GM19025 (cell line): ENCODE measurements at regions not wholly inside any gene's neighbourhood (a gene's known extent, or its start where the extent isn't known, plus 50 kb on each side); places are given as distances from the start of the nearest gene placed in this dataset.

ENCODE experiments used
- ATAC-seq: cut with Tn5 transposase; IDR thresholded peaks from one replicate; pipeline ENCODE4 v1.9.1; 2021; ENCODE audit warnings: mild to moderate bottlenecking, low read depth, moderate library complexity; ENCODE audit not compliant: unreplicated experiment

- ATAC-seq: no peak
These were observed 76.6 kb upstream of the LMO1 start for GRCh38 chr11:8340296-8340695.

- ATAC-seq: no peak
These were observed 75.9 kb upstream of the LMO1 start for GRCh38 chr11:8339592-8340022.

- ATAC-seq: peak; percentile 46
These were observed 74.5 kb upstream of the LMO1 start for GRCh38 chr11:8338138-8338537.

GRCh38 chr11:8337130-8337795 is 73.6 kb upstream of the LMO1 start:
- ATAC-seq: no peak

GRCh38 chr11:8336356-8337129 is 72.9 kb upstream of the LMO1 start:
- ATAC-seq: no peak

GRCh38 chr11:8335683-8336082 is 72.0 kb upstream of the LMO1 start:
- no peak for ATAC-seq

GRCh38 chr11:8335186-8335585 is 71.5 kb upstream of the LMO1 start:
- no peak for ATAC-seq

- ATAC-seq: no peak
These were observed 70.2 kb upstream of the LMO1 start for GRCh38 chr11:8333811-8334401.

GRCh38 chr11:8333376-8333775 is 69.7 kb upstream of the LMO1 start:
- no peak for ATAC-seq

- ATAC-seq: no peak
These were observed 69.2 kb upstream of the LMO1 start for GRCh38 chr11:8332891-8333290.

- ATAC-seq: no peak
These were observed 68.5 kb upstream of the LMO1 start for GRCh38 chr11:8332196-8332595.

- no peak for ATAC-seq
These were observed 68.1 kb upstream of the LMO1 start for GRCh38 chr11:8331767-8332166.

- no peak for ATAC-seq
These were observed 67.2 kb upstream of the LMO1 start for GRCh38 chr11:8330896-8331295.

- ATAC-seq: no peak
These were observed 66.7 kb upstream of the LMO1 start for GRCh38 chr11:8330404-8330803.

- ATAC-seq: no peak
These were observed 66.2 kb upstream of the LMO1 start for GRCh38 chr11:8329847-8330361.

GRCh38 chr11:8329336-8329735 is 65.7 kb upstream of the LMO1 start:
- ATAC-seq: no peak

GRCh38 chr11:8328848-8329330 is 65.2 kb upstream of the LMO1 start:
- peak; percentile 43 for ATAC-seq

- ATAC-seq: no peak
These were observed 64.6 kb upstream of the LMO1 start for GRCh38 chr11:8328231-8328794.

GRCh38 chr11:8327761-8328192 is 64.1 kb upstream of the LMO1 start:
- peak; percentile 86 for ATAC-seq

GRCh38 chr11:8326337-8326736 is 62.7 kb upstream of the LMO1 start:
- no peak for ATAC-seq
